ENCODE measurements at regions not wholly inside any gene's neighbourhood (a gene's known extent, or its start where the extent isn't known, plus 50 kb on each side); places are given as distances from the start of the nearest gene placed in this dataset.

DNA sequence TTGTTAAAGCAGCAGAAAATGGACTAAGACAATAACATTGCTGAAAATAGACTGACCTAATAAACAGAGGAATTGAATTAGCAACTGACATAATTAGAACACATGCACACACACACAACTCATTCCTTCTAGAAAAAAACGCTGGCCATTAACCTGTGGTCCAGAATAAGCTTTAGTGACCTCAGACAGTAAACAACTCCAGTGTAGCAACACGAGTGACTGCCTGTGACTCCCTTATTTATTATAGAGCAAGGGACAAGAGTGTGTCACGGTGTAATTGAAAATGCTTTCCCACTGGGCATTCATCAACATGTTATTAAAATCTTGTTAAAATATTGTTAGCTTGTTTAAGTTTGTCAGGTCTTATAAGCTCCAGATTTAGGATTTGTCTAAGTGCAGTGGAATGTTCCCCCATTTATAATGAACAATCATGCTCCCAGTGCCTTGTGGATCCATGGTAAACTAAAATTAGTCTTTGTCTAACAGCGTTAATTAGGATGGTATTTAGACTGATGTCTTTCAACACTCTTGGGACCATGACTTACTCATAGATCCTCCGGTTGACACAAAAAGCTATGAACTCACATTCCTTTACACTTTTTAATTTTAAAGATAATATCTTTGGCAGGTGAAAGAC is 111.7 kb upstream of the IRS2 start:
- H2AFZ ChIP-seq (replicated peaks): no peak overlapping the region
- H3F3A ChIP-seq (ENCODE audit: low read depth): no peaks in the 10 kb centered on the region
- H3K79me2 ChIP-seq (ENCODE audit: low read depth): no peaks in the 10 kb centered on the region
- H4K20me1 ChIP-seq (ENCODE audit: low read depth): no peaks in the 10 kb centered on the region
- no peak overlapping the region for H3K4me3 ChIP-seq
- no peaks in the 10 kb centered on the region for H3K36me3 ChIP-seq
- no peak overlapping the region for H3K27ac ChIP-seq
- H3K9ac ChIP-seq: no peak overlapping the region
- peaks cover 5% of the 10 kb centered on the region for H3K27me3 ChIP-seq
- H3K4me2 ChIP-seq: no peak overlapping the region
- H3K27me3 Mint-ChIP-seq (ENCODE audit: insufficient read depth, low read depth): peaks cover 3% of the 10 kb centered on the region
- H3K4me1 ChIP-seq: no peaks in the 10 kb centered on the region
- H3K36me3 Mint-ChIP-seq: no peaks in the 10 kb centered on the region
- peaks cover 9% of the 10 kb centered on the region for H3K4me1 Mint-ChIP-seq
- H3K9me3 Mint-ChIP-seq: peaks cover under 1% of the 10 kb centered on the region
- no peaks in the 10 kb centered on the region for H3K9me3 ChIP-seq (ENCODE audit: low read depth)
- no peak overlapping the region for H3K4me3 Mint-ChIP-seq
- no peak for DNase-seq (ENCODE audit: low spot score)
- TF ChIP-seq EZH2 (IDR thresholded peaks at IDR 0.05): no peak
- TF ChIP-seq CTCF (IDR thresholded peaks at IDR 0.05): no peak
- no peak for TF ChIP-seq EZH2phosphoT487 (IDR thresholded peaks at IDR 0.05)
- no peak overlapping the region for H3K27ac Mint-ChIP-seq

- Mint-ChIP-seq H3K36me3 (no peaks in the 10 kb centered on the region), H3K4me3 (no peak overlapping the region), H3K4me1 (no peaks in the 10 kb centered on the region), H3K27me3 (ENCODE audit: insufficient read depth, low read depth) (peaks cover 4% of the 10 kb centered on the region), H3K27ac (no peak overlapping the region), H3K9me3 (peaks cover 9% of the 10 kb centered on the region)
- no peak for TF ChIP-seq EZH2phosphoT487 (IDR thresholded peaks at IDR 0.05)
- no peak for TF ChIP-seq EZH2 (IDR thresholded peaks at IDR 0.05)
- TF ChIP-seq CTCF (IDR thresholded peaks at IDR 0.05): no peak
- no peaks in the 10 kb centered on the region for H4K20me1 ChIP-seq (ENCODE audit: low read depth)
- no peaks in the 10 kb centered on the region for H3F3A ChIP-seq (ENCODE audit: low read depth)
- H3K79me2 ChIP-seq (ENCODE audit: low read depth): no peaks in the 10 kb centered on the region
- no peak overlapping the region for H3K9ac ChIP-seq
- H3K9me3 ChIP-seq (ENCODE audit: low read depth): peaks cover 6% of the 10 kb centered on the region
- H3K4me2 ChIP-seq: no peak overlapping the region
- no peaks in the 10 kb centered on the region for H3K27me3 ChIP-seq
- DNase-seq (ENCODE audit: low spot score): no peak
- no peaks in the 10 kb centered on the region for H3K4me1 ChIP-seq
- no peaks in the 10 kb centered on the region for H3K36me3 ChIP-seq
- H3K27ac ChIP-seq: no peak overlapping the region
- H3K4me3 ChIP-seq: no peak overlapping the region
- H2AFZ ChIP-seq (replicated peaks): no peak overlapping the region
Observed at GRCh38 chr13:109892101-109892500, 105.7 kb upstream of the IRS2 start.

DNA sequence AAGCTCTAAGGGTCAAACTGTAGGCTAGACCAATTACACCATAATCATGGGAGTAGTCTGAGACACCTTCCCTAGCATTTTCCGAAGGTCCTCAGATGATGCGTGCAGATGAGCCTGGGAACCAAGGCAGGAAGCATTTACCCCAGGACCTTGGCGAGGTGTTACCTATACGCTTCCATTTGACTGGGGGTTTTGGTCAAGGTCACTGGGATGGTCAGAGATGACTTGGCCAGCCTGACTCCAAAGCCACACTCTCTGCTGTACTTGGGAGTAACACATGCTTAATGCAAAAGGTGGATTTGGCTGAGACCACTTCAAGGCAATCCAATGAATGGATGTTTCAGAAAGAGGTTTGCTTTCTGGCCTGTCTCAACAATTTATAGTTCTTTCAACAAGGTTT is 98.9 kb upstream of the IRS2 start:
- Histone ChIP-seq H3K27ac (no peak overlapping the region), H3K27me3 (no peaks in the 10 kb centered on the region), H3K4me1 (no peaks in the 10 kb centered on the region), H3K4me3 (no peak overlapping the region), H3K9me3 (ENCODE audit: low read depth) (peaks cover 6% of the 10 kb centered on the region), H2AFZ (replicated peaks) (no peak overlapping the region), H3K79me2 (ENCODE audit: low read depth) (no peaks in the 10 kb centered on the region), H3K9ac (no peak overlapping the region), H3K4me2 (no peak overlapping the region), H3F3A (ENCODE audit: low read depth) (no peaks in the 10 kb centered on the region), H3K36me3 (no peaks in the 10 kb centered on the region), H4K20me1 (ENCODE audit: low read depth) (no peaks in the 10 kb centered on the region)
- Mint-ChIP-seq H3K36me3 (no peaks in the 10 kb centered on the region), H3K27me3 (ENCODE audit: insufficient read depth, low read depth) (peaks cover 5% of the 10 kb centered on the region), H3K4me1 (peaks cover 3% of the 10 kb centered on the region), H3K4me3 (no peak overlapping the region), H3K9me3 (peaks cover 9% of the 10 kb centered on the region), H3K27ac (no peak overlapping the region)
- DNase-seq (ENCODE audit: low spot score): no peak
- TF ChIP-seq CTCF (IDR thresholded peaks at IDR 0.05) (no peak), EZH2 (IDR thresholded peaks at IDR 0.05) (no peak), EZH2phosphoT487 (IDR thresholded peaks at IDR 0.05) (no peak)

Measured in neural progenitor cell (in vitro differentiated cells).